Endothelial cell of umbilical vein (primary cell): ENCODE measurements at regions not wholly inside any gene's neighbourhood (a gene's known extent, or its start where the extent isn't known, plus 50 kb on each side); places are given as distances from the start of the nearest gene placed in this dataset.

Source experiments
- BruUV-seq: library from RNA; stranded (reverse); fragments of 400-500 nt; replicated peaks from 2 replicates; lab custom pipeline; 2021; lab: Mats Ljungman, UMichigan
- CTCF ChIA-PET: fragments of 300-600, 350-600 bp; sonication (Branson Sonifier 250); formaldehyde crosslinking; loops from one replicate; lab custom pipeline; 2021; ENCODE audit warnings: antibody characterized with exemption, inconsistent platforms; lab: Charles Lee
- POLR2A ChIA-PET: fragments of 300-600, 350-600 bp; sonication (Branson Sonifier 250); formaldehyde crosslinking; loops from one replicate; lab custom pipeline; 2021; ENCODE audit warnings: antibody characterized with exemption, inconsistent platforms; lab: Charles Lee
- DNase-seq: peaks from one replicate; pipeline ENCODE4 v3.0.0-alpha.2; 2011; ENCODE audit warnings: low read depth, low spot score
- FAIRE-seq: peaks from 2 replicates; lab custom pipeline; 2011; peaks lifted over from hg19 to GRCh38; lab: Jason Lieb, UNC
- H2AFZ ChIP-seq: 2 replicates; pipeline ENCODE4 v1.6.0; 2012; ENCODE audit warnings: low read depth, low read length, control low read depth, inconsistent platforms
- H3K27ac ChIP-seq: 2 replicates; pipeline ENCODE4 v1.5.1; 2011; ENCODE audit warnings: low read depth, mild to moderate bottlenecking, control low read depth, low read length, moderate library complexity; ENCODE audit not compliant: insufficient read depth
- H3K27me3 ChIP-seq, 2 experiments: 2 replicates each; pipeline versions ENCODE4 v1.6.0 to v1.6.1; 2011; ENCODE audit warnings: low read length in 2 of 2, mixed read lengths in 1 of 2; ENCODE audit not compliant: control insufficient read depth in 2 of 2, insufficient read depth in 2 of 2
- H3K36me3 ChIP-seq, 2 experiments: 2 replicates in 1 of 2; 3 replicates in 1 of 2; pipeline ENCODE4 v1.5.1; 2011; ENCODE audit warnings: low read length in 2 of 2, mild to moderate bottlenecking in 1 of 2, moderate library complexity in 1 of 2; ENCODE audit not compliant: control insufficient read depth in 2 of 2, insufficient read depth in 2 of 2; ENCODE audit errors: extremely low read depth in 1 of 2
- H3K4me1 ChIP-seq: 3 replicates; pipeline ENCODE4 v1.5.1; 2011; ENCODE audit warnings: mild to moderate bottlenecking, low read length; ENCODE audit not compliant: control insufficient read depth, insufficient read depth; ENCODE audit errors: extremely low read depth
- H3K4me2 ChIP-seq: 2 replicates; pipeline ENCODE4 v1.6.1; 2011; ENCODE audit warnings: low read length, control low read depth, mixed read lengths; ENCODE audit not compliant: insufficient read depth
- H3K4me3 ChIP-seq, 3 experiments: fragments of 200-600 bp in 1 of 3; sonication (generic), shearing (Covaris generic) in 1 of 3; replicated peaks in 1 of 3; 2 replicates each; pipeline ENCODE4 v1.5.1; 2011 to 2016; ENCODE audit warnings: control low read depth in 3 of 3, low read length in 3 of 3, mild to moderate bottlenecking in 2 of 3, inconsistent platforms in 1 of 3, low read depth in 1 of 3, moderate library complexity in 1 of 3; ENCODE audit not compliant: insufficient read depth in 1 of 3
- H3K79me2 ChIP-seq: 2 replicates; pipeline ENCODE4 v1.6.0; 2012; ENCODE audit warnings: low read length, inconsistent platforms; ENCODE audit not compliant: control insufficient read depth, insufficient read depth
- H3K9ac ChIP-seq: replicated peaks from 2 replicates; pipeline ENCODE3; 2011; ENCODE audit warnings: low read length, control low read depth; ENCODE audit not compliant: insufficient read depth; ENCODE audit errors: extremely low read depth
- H3K9me1 ChIP-seq: replicated peaks from 3 replicates; pipeline ENCODE4 v1.6.0; 2011; ENCODE audit warnings: mild to moderate bottlenecking, low read length; ENCODE audit not compliant: control insufficient read depth, insufficient read depth; ENCODE audit errors: extremely low read depth
- H3K9me3 ChIP-seq: replicated peaks from 2 replicates; pipeline ENCODE4 v1.5.1; 2012; ENCODE audit warnings: low read length, inconsistent platforms; ENCODE audit not compliant: control insufficient read depth, insufficient read depth
- H4K20me1 ChIP-seq: replicated peaks from 2 replicates; pipeline ENCODE3; 2011; ENCODE audit warnings: mild to moderate bottlenecking, low read length; ENCODE audit not compliant: control insufficient read depth, insufficient read depth; ENCODE audit errors: extremely low read depth
- EZH2 ChIP-seq: IDR thresholded peaks from 2 replicates; pipeline ENCODE4 v1.6.1; 2012; ENCODE audit warnings: borderline replicate concordance, low read depth, mild to moderate bottlenecking, moderate library complexity, low read length, inconsistent platforms; ENCODE audit not compliant: severe bottlenecking
- POLR2AphosphoS5 ChIP-seq: IDR thresholded peaks from 2 replicates; pipeline ENCODE4 v1.6.1; 2012; ENCODE audit warnings: low read depth, mild to moderate bottlenecking, control low read depth, low read length, moderate library complexity; ENCODE audit not compliant: insufficient read depth
- dilution Hi-C: fragments of 300-500 bp; cut with MboI; formaldehyde crosslinking; loops from one replicate; pipeline ENCODE4 v1.15.0; 2019; ENCODE audit warnings: low sequenced_read_pairs; ENCODE audit not compliant: extremely low pct_ligation_motif_present
- intact Hi-C: fragments of 100-400 bp; cut with micrococcal nuclease; formaldehyde crosslinking; loops from one replicate; pipeline ENCODE4 v1.10.0; 2022
- TF ChIP-seq, protein P1 (sequence below), 2 donors: IDR thresholded peaks; 1 replicate in 1 of 2; 2 replicates in 1 of 2; pipeline ENCODE4 v1.5.1; 2011; ENCODE audit warnings: low read length in 2 of 2, mild to moderate bottlenecking in 2 of 2, moderate library complexity in 2 of 2, control low read depth in 1 of 2, inconsistent platforms in 1 of 2, low read depth in 1 of 2; ENCODE audit not compliant: insufficient read depth in 1 of 2; ENCODE audit errors: extremely low read depth in 1 of 2

DNA sequence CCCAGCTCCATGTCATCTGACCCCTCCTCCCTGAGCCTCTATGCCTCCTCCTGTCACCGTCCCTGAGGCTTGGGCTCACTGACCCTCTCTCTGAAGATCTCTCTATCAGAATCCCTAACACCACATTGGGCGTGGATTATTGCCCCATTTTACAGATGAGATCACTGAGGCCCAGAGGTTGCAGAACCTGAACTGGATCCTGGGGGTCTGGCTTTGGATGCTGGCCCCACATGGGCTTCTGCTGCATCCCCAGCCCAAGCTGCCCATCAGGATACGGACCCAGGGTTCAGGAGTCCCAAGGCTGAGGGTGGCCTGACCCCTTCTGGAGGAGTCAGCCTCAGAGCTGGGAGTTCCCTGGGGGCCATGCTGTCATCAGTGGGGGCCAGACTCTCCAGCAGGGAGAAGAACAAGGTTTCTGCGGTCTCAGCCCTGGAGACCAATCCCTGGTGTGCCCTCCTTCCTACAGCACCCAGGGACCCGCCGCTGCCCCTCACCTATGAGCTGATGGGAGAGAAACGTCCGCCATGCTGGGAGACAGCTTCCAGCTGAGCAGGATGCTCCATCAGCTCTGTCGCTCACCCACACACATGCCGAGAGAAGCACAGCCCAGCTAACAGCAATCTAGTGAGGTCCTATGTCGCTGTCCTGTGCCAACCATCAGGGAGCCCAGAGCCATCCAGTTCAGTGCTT is 273.1 kb downstream of the UACA start:
- POLR2A ChIA-PET: no interaction called here
- DNase-seq: no peak
- TF ChIP-seq EZH2 (no peak), POLR2AphosphoS5 (no peak)
- TF ChIP-seq, protein P1, sequence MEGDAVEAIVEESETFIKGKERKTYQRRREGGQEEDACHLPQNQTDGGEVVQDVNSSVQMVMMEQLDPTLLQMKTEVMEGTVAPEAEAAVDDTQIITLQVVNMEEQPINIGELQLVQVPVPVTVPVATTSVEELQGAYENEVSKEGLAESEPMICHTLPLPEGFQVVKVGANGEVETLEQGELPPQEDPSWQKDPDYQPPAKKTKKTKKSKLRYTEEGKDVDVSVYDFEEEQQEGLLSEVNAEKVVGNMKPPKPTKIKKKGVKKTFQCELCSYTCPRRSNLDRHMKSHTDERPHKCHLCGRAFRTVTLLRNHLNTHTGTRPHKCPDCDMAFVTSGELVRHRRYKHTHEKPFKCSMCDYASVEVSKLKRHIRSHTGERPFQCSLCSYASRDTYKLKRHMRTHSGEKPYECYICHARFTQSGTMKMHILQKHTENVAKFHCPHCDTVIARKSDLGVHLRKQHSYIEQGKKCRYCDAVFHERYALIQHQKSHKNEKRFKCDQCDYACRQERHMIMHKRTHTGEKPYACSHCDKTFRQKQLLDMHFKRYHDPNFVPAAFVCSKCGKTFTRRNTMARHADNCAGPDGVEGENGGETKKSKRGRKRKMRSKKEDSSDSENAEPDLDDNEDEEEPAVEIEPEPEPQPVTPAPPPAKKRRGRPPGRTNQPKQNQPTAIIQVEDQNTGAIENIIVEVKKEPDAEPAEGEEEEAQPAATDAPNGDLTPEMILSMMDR (IDR thresholded peaks at IDR 0.05; ENCODE audit: extremely low read depth in 1 of 2, insufficient read depth in 1 of 2, low read depth in 1 of 2, low read length in 2 of 2): no peak
- H3K9ac ChIP-seq: no peak overlapping the region
- H4K20me1 ChIP-seq: no peaks in the 10 kb centered on the region
- H3K9me1 ChIP-seq: no peaks in the 10 kb centered on the region
- intact Hi-C loops (no loop called here), dilution Hi-C loops (no loop called here)
- H2AFZ ChIP-seq: no peak overlapping the region
- H3K9me3 ChIP-seq: no peaks in the 10 kb centered on the region
- H3K27me3 ChIP-seq: no peaks in the 10 kb centered on the region
- no TSS peak for BruUV-seq
- no peaks in the 10 kb centered on the region for H3K79me2 ChIP-seq
- H3K27ac ChIP-seq: no peak overlapping the region
- no peaks in the 10 kb centered on the region for H3K36me3 ChIP-seq
- no peak overlapping the region for H3K4me2 ChIP-seq
- CTCF ChIA-PET: interaction anchor here (0.8 to 3.7 kb wide), 5 partner anchors 8 to 1011 kb away, joined by 3 to 15 read pairs (median 3); no protein-coding TSS in a partner anchor
- H3K4me3 ChIP-seq: no peak overlapping the region
- no peak for FAIRE-seq
- H3K4me1 ChIP-seq: peaks cover 8% of the 10 kb centered on the region
